Endothelial cell (in vitro differentiated cells): ENCODE measurements at regions not wholly inside any gene's neighbourhood (a gene's known extent, or its start where the extent isn't known, plus 50 kb on each side); places are given as distances from the start of the nearest gene placed in this dataset.

Source experiments
- DNase-seq: peaks from one replicate; pipeline ENCODE4 v3.0.0; 2021; ENCODE audit warnings: low spot score
- H3K27ac Mint-ChIP-seq: one replicate; pipeline ENCODE4 v1.8.0; 2021; ENCODE audit warnings: mixed read lengths, inconsistent platforms; ENCODE audit not compliant: unreplicated experiment
- H3K27me3 Mint-ChIP-seq: one replicate; pipeline ENCODE4 v1.8.0; 2021; ENCODE audit warnings: mild to moderate bottlenecking, moderate library complexity, mixed read lengths, inconsistent platforms; ENCODE audit not compliant: unreplicated experiment
- H3K36me3 Mint-ChIP-seq: one replicate; pipeline ENCODE4 v1.8.0; 2021; ENCODE audit warnings: mild to moderate bottlenecking, low read depth, mixed read lengths, inconsistent platforms; ENCODE audit not compliant: unreplicated experiment
- H3K4me1 Mint-ChIP-seq: one replicate; pipeline ENCODE4 v1.8.0; 2021; ENCODE audit warnings: mild to moderate bottlenecking, mixed read lengths, inconsistent platforms; ENCODE audit not compliant: unreplicated experiment
- H3K4me3 Mint-ChIP-seq: one replicate; pipeline ENCODE4 v1.8.0; 2021; ENCODE audit warnings: mild to moderate bottlenecking, mixed read lengths, inconsistent platforms; ENCODE audit not compliant: unreplicated experiment
- H3K9me3 Mint-ChIP-seq: one replicate; pipeline ENCODE4 v1.8.0; 2021; ENCODE audit warnings: mixed read lengths, inconsistent platforms; ENCODE audit not compliant: unreplicated experiment
- CTCF ChIP-seq: fragments of 200-600 bp; sonication (generic); IDR thresholded peaks from one replicate; pipeline ENCODE4 v1.5.0; 2021; ENCODE audit warnings: antibody characterized with exemption; ENCODE audit not compliant: unreplicated experiment

DNA sequence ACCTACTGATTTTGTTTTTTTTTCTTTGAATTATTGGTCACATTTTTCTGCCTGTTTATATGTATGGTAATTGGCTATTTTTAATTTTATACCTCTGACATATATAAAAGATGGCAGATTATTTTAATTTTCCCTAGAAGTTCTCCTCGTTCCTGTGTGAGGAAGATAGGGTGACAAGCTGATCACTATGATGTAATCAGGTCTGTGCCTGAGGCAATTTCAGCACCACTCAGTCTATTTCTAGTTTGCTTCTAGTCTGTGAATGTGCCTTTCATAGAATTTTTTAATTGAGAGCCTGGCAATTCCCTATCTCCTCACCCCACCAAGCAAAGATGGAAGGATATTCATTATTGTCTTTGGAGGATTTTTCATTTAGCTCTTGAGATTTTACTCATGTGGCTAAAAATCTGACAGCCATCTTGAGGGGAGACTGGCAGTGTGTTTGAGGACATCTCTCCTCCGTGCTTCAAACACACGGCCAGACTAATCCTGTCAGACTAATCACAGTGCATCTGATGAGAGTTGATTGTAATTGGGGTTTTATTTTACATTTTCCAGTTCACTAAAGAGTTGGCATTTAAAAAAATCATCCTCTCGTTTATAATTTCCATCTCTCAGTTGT, 500.3 kb downstream of the TRIML1 start:
- Mint-ChIP-seq H3K9me3 (no peaks in the 10 kb centered on the region), H3K4me1 (peaks cover 3% of the 10 kb centered on the region), H3K27ac (no peak overlapping the region), H3K4me3 (no peak overlapping the region), H3K36me3 (no peaks in the 10 kb centered on the region), H3K27me3 (no peaks in the 10 kb centered on the region)
- TF ChIP-seq CTCF: no peak
- DNase-seq: no peak

DNA sequence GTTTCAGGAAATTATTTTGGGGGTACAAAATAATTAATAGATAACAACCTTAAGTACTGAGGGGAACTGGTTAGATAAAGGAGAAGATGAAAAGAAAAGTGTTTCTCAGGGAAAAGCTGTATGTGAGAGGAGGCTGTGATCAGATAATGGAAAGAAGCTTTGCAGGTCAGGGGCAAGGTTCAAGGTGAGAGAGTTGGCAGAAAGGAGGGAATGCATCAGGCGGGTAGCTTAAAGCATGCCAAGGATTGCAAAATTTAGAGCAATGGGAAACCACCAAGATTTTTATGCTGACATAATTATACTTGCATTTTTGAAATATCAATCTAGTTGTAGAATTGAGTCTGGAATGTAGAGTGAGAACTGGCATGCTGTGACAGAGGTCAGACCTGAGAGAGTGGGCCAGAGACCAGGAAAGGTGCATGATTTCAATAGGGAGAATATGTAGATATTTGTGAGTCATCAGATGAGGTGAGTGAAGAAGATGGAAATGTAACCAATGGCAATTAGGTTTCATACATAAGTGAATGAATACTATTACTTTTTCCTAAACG, 508.7 kb downstream of the TRIML1 start:
- Mint-ChIP-seq H3K27ac (no peak overlapping the region), H3K4me3 (no peak overlapping the region)

DNA sequence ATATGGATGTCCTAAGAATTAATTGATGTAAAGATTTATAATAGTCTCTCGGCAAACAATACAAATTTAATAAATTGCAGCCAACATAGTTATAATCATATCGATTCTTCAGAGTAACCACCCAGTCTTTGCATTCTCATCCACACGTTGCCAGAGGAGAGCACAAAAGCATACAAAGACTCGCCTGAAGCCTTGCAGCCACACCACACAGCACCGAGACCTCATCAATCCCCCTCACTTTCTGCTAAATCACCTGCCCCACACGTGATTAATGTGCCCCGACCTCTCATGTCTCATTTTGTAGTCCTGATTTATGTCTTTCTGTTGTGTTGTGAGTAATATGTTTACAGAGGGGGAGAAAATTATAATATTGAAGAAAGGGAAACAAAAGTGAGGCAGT, 510.4 kb downstream of the TRIML1 start:
- Mint-ChIP-seq H3K9me3 (no peaks in the 10 kb centered on the region), H3K4me1 (no peaks in the 10 kb centered on the region), H3K4me3 (no peak overlapping the region), H3K27me3 (no peaks in the 10 kb centered on the region), H3K27ac (no peak overlapping the region), H3K36me3 (no peaks in the 10 kb centered on the region)
- no peak for DNase-seq
- TF ChIP-seq CTCF: no peak

More for the DNA sequence above, 508.7 kb downstream of the TRIML1 start:
- TF ChIP-seq CTCF: no peak
- no peaks in the 10 kb centered on the region for H3K9me3 Mint-ChIP-seq
- no peaks in the 10 kb centered on the region for H3K36me3 Mint-ChIP-seq
- no peak for DNase-seq
- H3K4me1 Mint-ChIP-seq: no peaks in the 10 kb centered on the region
- no peaks in the 10 kb centered on the region for H3K27me3 Mint-ChIP-seq

DNA sequence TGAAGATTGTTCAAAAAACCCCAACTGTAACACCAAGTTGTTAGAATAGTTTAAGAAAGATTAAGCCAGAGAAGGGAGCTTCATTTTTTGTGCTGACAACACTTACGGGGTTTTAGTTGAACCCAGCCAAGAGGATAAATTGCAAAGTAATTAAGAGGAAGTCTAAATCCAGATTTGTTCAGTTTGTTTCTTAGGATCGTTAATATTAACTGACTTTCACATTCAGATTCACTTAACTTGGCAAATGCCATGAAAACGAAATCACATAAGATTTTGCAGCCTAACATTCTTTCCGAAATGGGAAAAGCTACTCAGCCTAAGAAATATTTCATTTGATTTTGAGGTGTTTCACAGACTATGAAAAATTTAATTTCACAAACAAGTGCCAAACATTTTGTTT, 511.3 kb downstream of the TRIML1 start:
- H3K27me3 Mint-ChIP-seq: no peaks in the 10 kb centered on the region
- H3K4me1 Mint-ChIP-seq: no peaks in the 10 kb centered on the region
- no peaks in the 10 kb centered on the region for H3K9me3 Mint-ChIP-seq
- DNase-seq: no peak
- no peaks in the 10 kb centered on the region for H3K36me3 Mint-ChIP-seq
- H3K4me3 Mint-ChIP-seq: no peak overlapping the region
- H3K27ac Mint-ChIP-seq: no peak overlapping the region
- TF ChIP-seq CTCF: no peak

DNA sequence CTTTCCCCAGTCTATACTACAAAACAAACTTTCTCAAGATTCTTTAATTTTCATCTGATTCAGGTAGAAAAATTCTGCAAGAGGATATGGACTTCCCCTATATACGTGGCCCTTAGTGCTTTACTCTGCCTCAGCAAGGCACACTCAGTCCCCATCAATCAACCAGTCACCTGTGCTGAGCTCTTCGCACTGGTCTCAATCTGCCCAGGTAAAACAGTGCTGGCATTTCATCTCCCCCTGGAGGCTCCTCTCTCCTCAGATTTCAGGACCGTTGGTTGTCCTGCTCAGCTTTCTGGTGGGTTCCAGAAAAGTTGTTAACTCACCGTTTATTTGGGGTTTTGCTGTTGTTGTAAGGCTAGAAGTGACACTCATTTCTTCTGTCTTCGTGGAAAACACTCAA, 518.1 kb downstream of the TRIML1 start:
- Mint-ChIP-seq H3K36me3 (no peaks in the 10 kb centered on the region), H3K27me3 (no peaks in the 10 kb centered on the region), H3K9me3 (no peaks in the 10 kb centered on the region), H3K4me1 (no peaks in the 10 kb centered on the region), H3K27ac (no peak overlapping the region), H3K4me3 (no peak overlapping the region)
- no peak for DNase-seq
- no peak for TF ChIP-seq CTCF
